Fibroblast of skin of abdomen (primary cell): ENCODE measurements at regions not wholly inside any gene's neighbourhood (a gene's known extent, or its start where the extent isn't known, plus 50 kb on each side); places are given as distances from the start of the nearest gene placed in this dataset.

Experiments used
- DNase-seq: peaks from one replicate; pipeline ENCODE4 v3.0.0-alpha.2; 2013

GRCh38 chr11:70908223-70908622 lies 344.2 kb downstream of the SHANK2 start:
- DNase-seq: no peak

GRCh38 chr11:70910835-70911234 lies 341.5 kb downstream of the SHANK2 start:
- peak; percentile 31 for DNase-seq

GRCh38 chr11:70912226-70912840 lies 340.0 kb downstream of the SHANK2 start:
- DNase-seq: peak; percentile 71

GRCh38 chr11:70913715-70914231 lies 338.6 kb downstream of the SHANK2 start:
- no peak for DNase-seq

- no peak for DNase-seq
These were observed 337.9 kb downstream of the SHANK2 start for GRCh38 chr11:70914496-70914895.

- DNase-seq: peak; percentile 10
These were observed 337.0 kb downstream of the SHANK2 start for GRCh38 chr11:70915158-70915985.

- no peak for DNase-seq
These were observed 336.0 kb downstream of the SHANK2 start for GRCh38 chr11:70916351-70916750.

- DNase-seq: no peak
These were observed 334.1 kb downstream of the SHANK2 start for GRCh38 chr11:70918242-70918641.

GRCh38 chr11:70921804-70922203 lies 330.6 kb downstream of the SHANK2 start:
- DNase-seq: no peak

GRCh38 chr11:70924108-70924507 lies 328.3 kb downstream of the SHANK2 start:
- no peak for DNase-seq

- no peak for DNase-seq
These were observed 327.1 kb downstream of the SHANK2 start for GRCh38 chr11:70925238-70925637.

- DNase-seq: no peak
These were observed 325.7 kb downstream of the SHANK2 start for GRCh38 chr11:70926543-70927201.

- no peak for DNase-seq
These were observed 323.4 kb downstream of the SHANK2 start for GRCh38 chr11:70928854-70929598.

GRCh38 chr11:70930215-70930614 lies 322.2 kb downstream of the SHANK2 start:
- no peak for DNase-seq

GRCh38 chr11:70931430-70931829 lies 320.9 kb downstream of the SHANK2 start:
- no peak for DNase-seq

- no peak for DNase-seq
These were observed 318.3 kb downstream of the SHANK2 start for GRCh38 chr11:70933981-70934583.

GRCh38 chr11:70935006-70935768 lies 317.2 kb downstream of the SHANK2 start:
- DNase-seq: no peak

- DNase-seq: no peak
These were observed 309.8 kb downstream of the SHANK2 start for GRCh38 chr11:70942593-70942992.

- no peak for DNase-seq
These were observed 308.2 kb downstream of the SHANK2 start for GRCh38 chr11:70944141-70944540.

- DNase-seq: no peak
These were observed 307.7 kb downstream of the SHANK2 start for GRCh38 chr11:70944636-70945035.

GRCh38 chr11:70948398-70948797 lies 304.0 kb downstream of the SHANK2 start:
- DNase-seq: no peak
